A673 (cell line): ENCODE measurements at regions not wholly inside any gene's neighbourhood (a gene's known extent, or its start where the extent isn't known, plus 50 kb on each side); places are given as distances from the start of the nearest gene placed in this dataset.

Experiments used
- BruUV-seq: library from RNA; stranded (reverse); fragments of 400-500 nt; replicated peaks from 2 replicates; lab custom pipeline; 2021; lab: Mats Ljungman, UMichigan
- CTCF ChIA-PET: fragments of 300-600 bp; sonication (Branson Sonifier 250); formaldehyde crosslinking; loops from one replicate; lab custom pipeline; 2022; ENCODE audit warnings: antibody characterized with exemption; lab: Charles Lee
- POLR2A ChIA-PET: fragments of 300-600 bp; sonication (Branson Sonifier 250); formaldehyde crosslinking; loops from one replicate; lab custom pipeline; 2022; ENCODE audit warnings: antibody characterized with exemption; ENCODE audit not compliant: low non-redundant PET; lab: Charles Lee
- DNase-seq: peaks from one replicate; pipeline ENCODE4 v3.0.0-alpha.2; 2015; ENCODE audit warnings: low spot score
- H3K27ac ChIP-seq: fragments of 200-600 bp; sonication (generic); 2 replicates; pipeline ENCODE4 v1.5.1; 2016; ENCODE audit warnings: mixed run types, low read depth, mild to moderate bottlenecking, mixed read lengths, antibody characterized with exemption, low read length; ENCODE audit not compliant: poor library complexity, severe bottlenecking
- H3K27me3 ChIP-seq: fragments of 200-600 bp; sonication (generic); replicated peaks from 2 replicates; pipeline ENCODE4 v1.6.1; 2017; ENCODE audit warnings: mixed run types, low read depth, mild to moderate bottlenecking, mixed read lengths, antibody characterized with exemption, low read length; ENCODE audit not compliant: insufficient read depth, poor library complexity
- H3K36me3 ChIP-seq: fragments of 200-600 bp; sonication (generic); 2 replicates; pipeline ENCODE4 v1.6.1; 2016; ENCODE audit warnings: mixed run types, mild to moderate bottlenecking, mixed read lengths, antibody characterized with exemption, low read length; ENCODE audit not compliant: insufficient read depth, poor library complexity, severe bottlenecking
- H3K4me1 ChIP-seq: fragments of 200-600 bp; sonication (generic); 2 replicates; pipeline ENCODE4 v1.6.1; 2017; ENCODE audit warnings: mixed run types, mild to moderate bottlenecking, mixed read lengths, antibody characterized with exemption, low read length; ENCODE audit not compliant: insufficient read depth, poor library complexity, severe bottlenecking
- H3K4me3 ChIP-seq: fragments of 200-600 bp; sonication (generic); 2 replicates; pipeline ENCODE4 v1.5.1; 2016; ENCODE audit warnings: low read depth, mixed run types, mild to moderate bottlenecking, mixed read lengths, low read length; ENCODE audit not compliant: poor library complexity, severe bottlenecking
- H3K9me3 ChIP-seq: fragments of 200-600 bp; sonication (generic); 2 replicates; pipeline ENCODE4 v1.6.1; 2016; ENCODE audit warnings: mixed run types, low read depth, mild to moderate bottlenecking, mixed read lengths, antibody characterized with exemption, low read length; ENCODE audit not compliant: poor library complexity, severe bottlenecking
- CTCF ChIP-seq: fragments of 300-800, 200-600 bp; sonication (generic); conservative IDR thresholded peaks from 2 replicates; pipeline ENCODE4 v1.5.1; 2017; ENCODE audit warnings: low read depth, mild to moderate bottlenecking, antibody characterized with exemption, low read length, moderate library complexity, mixed read lengths
- EZH2 ChIP-seq: fragments of 200-600 bp; sonication (generic); IDR thresholded peaks from 2 replicates; pipeline ENCODE4 v1.6.1; 2017; ENCODE audit warnings: borderline replicate concordance, low read depth, mild to moderate bottlenecking, mixed read lengths, antibody characterized with exemption, low read length; ENCODE audit not compliant: poor library complexity, severe bottlenecking
- intact Hi-C: fragments of 100-400 bp; cut with micrococcal nuclease; formaldehyde crosslinking; loops from one replicate; pipeline ENCODE4 v1.10.0; 2022; ENCODE audit not compliant: unreplicated experiment

GRCh38 chrX:142742581-142742980 lies 283.1 kb upstream of the SPANXN4 start:
- no peak for TF ChIP-seq EZH2
- TF ChIP-seq CTCF: no peak
- CTCF ChIA-PET: no interaction called here
- BruUV-seq: no TSS peak
- Histone ChIP-seq H3K4me3 (no peak overlapping the region), H3K27me3 (no peaks in the 10 kb centered on the region), H3K27ac (no peak overlapping the region), H3K36me3 (no peaks in the 10 kb centered on the region), H3K9me3 (peaks cover 18% of the 10 kb centered on the region), H3K4me1 (no peaks in the 10 kb centered on the region)
- POLR2A ChIA-PET: no interaction called here
- no peak for DNase-seq
- intact Hi-C loops: no loop called here

DNA sequence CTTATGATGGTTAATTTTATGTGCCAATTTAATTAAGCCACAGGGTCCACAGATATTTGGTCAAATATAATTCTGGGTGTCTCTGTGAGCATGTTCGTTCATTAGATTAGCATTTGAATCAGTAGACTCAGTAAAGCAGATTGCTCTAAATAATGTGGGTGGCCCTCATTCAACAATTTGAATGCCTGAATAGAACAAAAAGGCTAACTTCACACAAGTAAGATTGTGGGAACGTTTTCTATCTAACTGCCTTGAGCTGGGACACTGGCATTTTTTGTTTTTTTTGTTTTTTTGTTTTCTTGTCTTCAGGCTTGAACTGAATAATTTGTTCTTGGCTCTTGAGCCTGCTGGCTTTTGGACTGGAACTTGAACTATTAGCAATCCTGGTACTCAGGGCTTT lies 292.4 kb upstream of the SPANXN4 start:
- Histone ChIP-seq H3K27me3 (no peaks in the 10 kb centered on the region), H3K4me3 (no peak overlapping the region), H3K36me3 (no peaks in the 10 kb centered on the region), H3K27ac (no peak overlapping the region), H3K9me3 (peaks cover 11% of the 10 kb centered on the region), H3K4me1 (no peaks in the 10 kb centered on the region)
- TF ChIP-seq CTCF (no peak), EZH2 (no peak)
- DNase-seq: no peak
- ChIA-PET CTCF (no interaction called here), POLR2A (no interaction called here)
- intact Hi-C loops: no loop called here
- BruUV-seq: no TSS peak

- DNase-seq: no peak
- no TSS peak for BruUV-seq
- Histone ChIP-seq H3K27ac (no peak overlapping the region), H3K27me3 (no peaks in the 10 kb centered on the region), H3K4me1 (no peaks in the 10 kb centered on the region), H3K9me3 (peaks cover 9% of the 10 kb centered on the region), H3K4me3 (no peak overlapping the region), H3K36me3 (no peaks in the 10 kb centered on the region)
- CTCF ChIA-PET: no interaction called here
- POLR2A ChIA-PET: no interaction called here
- TF ChIP-seq EZH2 (no peak), CTCF (no peak)
- intact Hi-C loops: no loop called here
Measured at GRCh38 chrX:142711796-142712290, 313.9 kb upstream of the SPANXN4 start.
